Activated naive CD8-positive, alpha-beta T cell treated with anti-CD3 and anti-CD28 coated beads for 36 hours (primary cell): ENCODE measurements at regions not wholly inside any gene's neighbourhood (a gene's known extent, or its start where the extent isn't known, plus 50 kb on each side); places are given as distances from the start of the nearest gene placed in this dataset.

Source experiments
- DNase-seq: peaks from one replicate; pipeline ENCODE4 v3.0.0; 2021
- H3K27ac Mint-ChIP-seq: one replicate; pipeline ENCODE4 v1.8.0; 2022; ENCODE audit warnings: mild to moderate bottlenecking, moderate library complexity, mixed read lengths
- H3K27me3 Mint-ChIP-seq: one replicate; pipeline ENCODE4 v1.8.0; 2022; ENCODE audit warnings: mild to moderate bottlenecking, mixed read lengths
- H3K36me3 Mint-ChIP-seq: one replicate; pipeline ENCODE4 v1.8.0; 2021; ENCODE audit warnings: mild to moderate bottlenecking, mixed read lengths
- H3K4me1 Mint-ChIP-seq: one replicate; pipeline ENCODE4 v1.8.0; 2021; ENCODE audit warnings: mixed read lengths
- H3K4me3 Mint-ChIP-seq: one replicate; pipeline ENCODE4 v1.8.0; 2022; ENCODE audit warnings: mild to moderate bottlenecking, moderate library complexity, mixed read lengths
- H3K9me3 Mint-ChIP-seq: one replicate; pipeline ENCODE4 v1.8.0; 2022; ENCODE audit warnings: mixed read lengths

DNA sequence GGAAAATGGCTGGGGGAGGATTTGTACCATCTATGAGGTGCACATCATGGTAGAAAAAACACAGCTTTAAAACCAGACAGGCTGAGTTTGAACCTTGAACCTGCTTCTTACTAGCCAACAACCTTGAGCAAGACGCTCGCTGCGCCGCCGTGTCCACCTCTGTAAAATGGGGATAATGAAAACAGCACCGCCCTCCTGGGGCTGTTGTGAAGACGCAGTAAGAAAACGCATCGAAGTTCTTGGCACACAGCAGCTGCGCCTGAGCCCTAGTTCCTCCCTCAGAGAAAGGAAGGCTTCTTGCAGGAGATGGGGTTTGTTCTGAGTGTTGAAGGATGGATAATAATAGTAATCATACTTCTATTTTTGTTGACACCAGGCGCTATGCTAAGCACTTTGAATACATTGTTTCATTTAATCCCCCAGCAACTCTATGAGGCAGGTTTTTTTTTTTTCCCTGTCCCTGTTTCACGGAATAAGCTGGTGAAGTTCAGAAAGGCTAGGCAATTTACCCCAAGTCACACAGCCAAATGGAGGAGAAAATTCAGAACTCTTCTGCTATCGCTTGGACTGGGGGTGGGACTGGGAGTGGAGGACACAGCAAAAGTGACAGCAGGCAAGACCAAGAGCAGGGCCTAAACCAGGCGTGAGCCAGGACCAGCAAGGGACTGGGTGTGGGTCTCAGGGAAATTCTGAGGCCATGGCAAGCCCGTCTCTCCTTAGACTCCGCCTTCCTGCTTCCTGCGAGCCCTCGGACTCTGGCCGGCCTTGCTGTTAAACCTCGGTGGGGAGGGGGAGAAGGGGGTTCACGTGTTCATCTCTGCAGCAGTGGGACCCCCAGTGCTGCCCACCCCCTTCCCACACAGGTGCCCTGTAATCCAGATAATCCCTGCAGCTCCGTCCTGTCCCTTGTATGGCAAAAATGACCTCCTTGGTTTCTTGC is 97.5 kb downstream of the LRRC74A start:
- no peaks in the 10 kb centered on the region for H3K27me3 Mint-ChIP-seq
- no peak for DNase-seq
- H3K9me3 Mint-ChIP-seq = no peaks in the 10 kb centered on the region
- H3K27ac Mint-ChIP-seq = no peak overlapping the region
- no peak overlapping the region for H3K4me3 Mint-ChIP-seq
- H3K4me1 Mint-ChIP-seq = peaks cover 55% of the 10 kb centered on the region
- no peaks in the 10 kb centered on the region for H3K36me3 Mint-ChIP-seq

DNA sequence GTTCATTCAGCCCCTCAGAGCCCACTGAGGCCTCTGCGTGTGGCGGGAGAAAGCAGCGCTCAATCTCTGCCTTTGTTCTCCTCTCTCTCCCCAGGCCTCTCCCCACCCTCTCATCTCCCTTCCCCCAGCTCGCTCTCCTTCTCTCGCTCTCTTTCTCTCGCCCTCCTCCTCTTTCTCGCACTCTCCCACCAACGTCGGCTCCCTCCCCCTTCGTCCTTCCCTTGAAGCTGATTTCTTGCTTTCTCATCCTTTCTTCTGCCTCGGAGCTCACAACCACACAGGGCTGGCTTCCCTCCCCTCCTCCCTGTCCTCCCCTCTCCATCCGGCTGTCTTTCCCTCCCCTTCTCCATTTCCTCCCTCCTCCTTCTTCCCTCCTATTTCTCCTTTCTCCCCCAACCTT is 96.4 kb downstream of the LRRC74A start:
- no peak overlapping the region for H3K4me3 Mint-ChIP-seq
- H3K4me1 Mint-ChIP-seq = peaks cover 55% of the 10 kb centered on the region
- H3K36me3 Mint-ChIP-seq = no peaks in the 10 kb centered on the region
- H3K9me3 Mint-ChIP-seq = no peaks in the 10 kb centered on the region
- DNase-seq = no peak
- no peaks in the 10 kb centered on the region for H3K27me3 Mint-ChIP-seq
- no peak overlapping the region for H3K27ac Mint-ChIP-seq

DNA sequence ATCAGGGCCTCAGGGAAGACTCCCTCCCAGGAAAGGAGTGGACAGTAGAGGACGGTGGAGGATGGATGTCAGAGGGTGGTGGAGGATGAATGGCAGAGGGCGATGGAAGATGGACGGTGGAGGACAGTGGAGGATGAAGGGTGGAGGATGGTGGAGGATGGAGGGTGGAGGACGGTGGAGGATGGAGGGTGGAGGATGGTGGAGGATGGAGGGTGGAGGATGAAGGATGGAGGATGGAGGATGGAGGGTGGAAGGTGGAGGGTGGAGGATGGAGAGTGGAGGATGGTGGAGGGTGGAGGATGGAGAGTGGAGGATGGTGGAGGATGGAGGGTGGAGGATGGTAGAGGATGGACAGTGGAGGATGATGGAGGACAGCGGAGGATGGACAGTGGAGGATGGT is 95.9 kb downstream of the LRRC74A start:
- Mint-ChIP-seq H3K4me1 (peaks cover 52% of the 10 kb centered on the region), H3K4me3 (no peak overlapping the region), H3K36me3 (no peaks in the 10 kb centered on the region), H3K27ac (no peak overlapping the region), H3K27me3 (no peaks in the 10 kb centered on the region), H3K9me3 (no peaks in the 10 kb centered on the region)
- no peak for DNase-seq

DNA sequence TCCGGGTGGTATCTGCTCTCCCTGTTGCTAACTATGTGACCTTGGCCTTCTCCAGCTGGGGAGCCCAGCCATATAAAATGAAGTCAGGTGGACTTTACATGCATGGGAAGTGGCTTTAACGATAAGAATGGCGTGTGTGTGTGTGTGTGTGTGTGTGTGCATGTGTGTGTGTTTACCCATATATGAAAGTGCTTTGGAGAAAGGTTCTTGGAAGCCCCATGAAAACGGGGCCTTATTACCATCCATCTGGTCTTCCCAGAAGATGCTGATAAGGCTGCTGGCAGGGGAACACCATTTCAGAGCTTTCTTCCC is 94.8 kb downstream of the LRRC74A start:
- Mint-ChIP-seq H3K4me1 (peaks cover 42% of the 10 kb centered on the region), H3K4me3 (no peak overlapping the region), H3K27ac (no peak overlapping the region), H3K27me3 (no peaks in the 10 kb centered on the region), H3K36me3 (no peaks in the 10 kb centered on the region), H3K9me3 (no peaks in the 10 kb centered on the region)
- DNase-seq = no peak

DNA sequence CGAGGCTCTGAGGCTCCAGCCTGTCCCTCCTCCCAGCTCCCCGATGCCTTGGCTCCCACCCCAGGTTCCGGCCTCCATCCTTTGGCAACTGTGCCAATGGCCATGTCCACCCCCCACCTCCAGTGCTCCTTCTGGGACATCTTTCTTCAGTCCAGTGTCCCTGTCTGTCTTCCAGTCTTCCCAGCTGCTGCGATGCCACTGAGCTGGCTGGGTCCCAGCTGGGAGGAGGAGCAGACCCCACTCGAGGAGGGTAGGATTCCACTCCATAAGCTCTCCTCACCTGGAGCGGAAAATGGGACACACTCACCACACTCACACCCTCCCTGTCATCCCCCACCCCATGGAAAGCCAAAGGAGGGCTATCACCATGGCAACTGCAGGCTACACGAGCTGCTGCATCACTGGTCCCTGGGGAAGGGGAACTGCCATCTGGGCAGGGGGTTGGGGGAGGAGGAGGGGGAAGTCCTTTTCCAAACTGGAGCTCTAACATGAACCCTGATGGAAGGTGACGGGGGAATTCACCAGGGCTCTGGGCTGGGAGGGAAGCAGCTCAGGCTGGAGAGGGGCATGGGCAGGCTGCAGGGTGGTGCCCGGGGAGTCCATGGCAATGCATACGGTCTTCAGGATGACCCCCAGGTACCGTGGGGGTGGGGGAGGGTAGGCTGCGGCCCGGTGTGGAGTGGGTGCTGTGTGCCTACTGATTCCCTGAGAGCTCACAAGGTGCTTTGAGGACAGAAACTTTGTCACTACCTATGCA is 94.3 kb downstream of the LRRC74A start:
- peaks cover 38% of the 10 kb centered on the region for H3K4me1 Mint-ChIP-seq
- H3K27me3 Mint-ChIP-seq = no peaks in the 10 kb centered on the region
- DNase-seq = no peak
- no peaks in the 10 kb centered on the region for H3K9me3 Mint-ChIP-seq
- peak overlapping the region; percentile 74 for H3K27ac Mint-ChIP-seq
- no peaks in the 10 kb centered on the region for H3K36me3 Mint-ChIP-seq
- no peak overlapping the region for H3K4me3 Mint-ChIP-seq

DNA sequence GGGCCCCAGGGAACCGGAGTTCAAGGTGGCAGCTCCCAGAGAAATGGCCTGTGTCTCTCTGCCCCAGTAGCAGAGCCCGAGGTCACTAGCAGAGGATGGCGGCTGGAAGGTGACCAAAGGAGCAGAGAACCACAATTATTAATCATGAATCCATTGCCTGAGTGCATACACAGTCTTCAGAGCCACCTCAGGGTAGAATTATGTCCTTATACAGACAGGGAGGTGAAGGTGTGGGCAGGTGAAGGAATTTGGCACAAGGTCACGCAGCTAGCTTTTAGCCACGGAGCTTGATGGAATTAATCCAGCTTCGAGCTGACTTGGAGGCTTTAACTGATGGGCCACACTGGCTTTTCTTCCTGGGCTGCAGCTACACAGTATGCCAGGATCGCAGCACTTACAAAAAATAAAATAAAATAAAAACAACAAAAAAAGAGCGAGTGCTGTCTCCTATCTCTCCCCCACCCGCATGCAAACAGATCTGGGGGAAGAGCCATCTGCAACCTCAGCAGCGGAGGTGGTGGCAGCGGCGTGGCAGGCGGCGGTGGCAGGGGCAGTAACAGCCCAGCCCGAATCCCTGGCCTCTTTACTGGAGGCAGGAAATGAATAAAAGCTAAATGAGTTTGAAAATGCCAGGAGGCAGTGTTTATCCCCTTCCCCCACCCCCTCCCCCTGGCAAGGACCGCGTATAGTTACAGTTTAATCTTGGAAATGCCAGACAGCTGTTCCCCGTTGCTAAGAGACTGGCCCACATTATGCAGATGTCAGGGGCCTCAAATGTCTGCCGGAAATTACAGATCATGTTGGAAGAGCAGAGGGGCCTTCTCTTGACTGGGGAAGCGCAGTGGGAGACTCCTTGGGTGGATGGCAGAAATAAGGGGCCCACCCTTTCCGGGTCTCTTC is 93.5 kb downstream of the LRRC74A start:
- Mint-ChIP-seq H3K27ac (peak overlapping the region; percentile 74), H3K4me3 (no peak overlapping the region), H3K9me3 (no peaks in the 10 kb centered on the region), H3K27me3 (no peaks in the 10 kb centered on the region), H3K4me1 (peaks cover 32% of the 10 kb centered on the region), H3K36me3 (no peaks in the 10 kb centered on the region)
- peak; percentile 55 for DNase-seq
